ENCODE measurements at regions not wholly inside any gene's neighbourhood (a gene's known extent, or its start where the extent isn't known, plus 50 kb on each side); places are given as distances from the start of the nearest gene placed in this dataset.

DNA sequence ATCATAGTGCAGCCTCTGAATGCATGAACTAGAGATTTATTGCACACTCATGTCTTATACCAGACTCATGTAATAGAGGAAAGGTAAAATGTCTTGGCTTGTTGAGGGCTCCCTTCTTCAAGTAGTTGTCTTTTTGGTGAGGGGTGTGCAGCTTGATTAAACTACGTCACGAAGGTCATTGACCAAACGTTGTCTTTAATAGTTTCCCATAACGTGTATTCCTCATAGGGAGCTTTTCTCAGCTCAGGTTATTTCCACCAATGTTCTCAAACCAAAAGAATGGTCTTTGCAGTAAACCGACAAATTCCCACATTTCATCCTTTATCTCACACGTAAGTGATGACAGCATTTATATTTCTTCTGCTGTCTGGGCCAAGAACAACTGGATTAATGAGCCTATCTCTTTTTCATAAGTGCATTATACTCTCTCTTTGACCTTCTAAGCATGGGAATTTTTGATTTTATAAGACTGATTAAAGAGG, 547.7 kb upstream of the ZEB2 start:
- DNase-seq (ENCODE audit: low spot score), result no peak

DNA sequence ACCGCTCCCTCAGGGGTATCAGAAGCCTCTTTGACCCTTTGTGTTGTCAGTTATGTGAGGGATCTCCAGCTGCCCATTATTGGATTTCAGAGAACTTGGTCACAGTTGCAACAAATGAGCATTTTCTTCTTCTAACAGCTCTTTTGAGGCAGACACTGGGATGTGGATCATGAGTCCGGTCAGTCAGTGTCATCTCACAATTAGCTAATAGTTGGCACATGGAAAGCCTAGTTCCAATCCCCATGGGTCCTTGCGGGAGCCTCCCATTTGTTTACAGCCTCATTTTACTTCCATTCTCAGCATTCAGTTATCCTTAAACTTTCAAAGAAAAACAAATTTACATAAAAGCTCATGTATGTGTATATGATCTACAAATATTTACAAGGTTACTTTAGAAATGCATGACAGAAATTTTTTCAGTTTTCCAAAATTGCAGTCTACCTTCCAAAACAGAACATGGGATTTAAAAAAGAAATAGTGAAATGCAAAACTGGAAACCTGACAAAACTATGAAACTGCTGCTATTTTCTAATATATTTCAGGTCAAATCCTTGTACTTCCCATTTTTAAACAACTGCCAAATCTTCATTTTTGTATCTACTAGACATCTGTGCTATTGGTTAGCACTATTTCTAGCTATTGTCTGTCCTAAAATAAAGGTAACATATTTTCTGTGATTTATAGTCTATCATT, 547.1 kb upstream of the ZEB2 start:
- DNase-seq (ENCODE audit: low spot score), result no peak

DNA sequence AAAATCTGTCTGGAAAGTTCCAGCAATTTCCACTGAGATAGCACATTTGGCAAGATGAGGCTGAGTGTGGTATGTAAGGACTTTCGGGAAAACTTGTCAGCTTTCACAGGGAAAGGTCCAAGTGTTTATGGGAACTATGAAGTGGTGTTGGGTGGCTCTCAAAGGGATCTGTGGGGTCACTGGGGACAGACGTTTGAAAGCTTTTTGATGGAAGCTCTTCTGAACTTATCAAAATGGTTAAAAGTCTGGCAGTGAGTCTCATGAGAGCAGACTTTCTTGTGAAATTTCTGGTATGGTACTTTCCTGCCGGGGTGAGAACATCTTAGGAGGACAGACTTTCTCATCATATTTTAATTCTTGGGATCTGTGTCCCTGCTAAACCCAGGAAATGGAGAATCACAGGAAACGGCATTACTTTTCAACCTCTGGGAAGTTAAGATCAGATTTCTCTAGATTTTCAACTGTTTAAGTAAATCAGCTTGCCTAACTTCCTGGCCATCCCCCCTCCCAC, 546.3 kb upstream of the ZEB2 start:
- DNase-seq (ENCODE audit: low spot score), result no peak

DNA sequence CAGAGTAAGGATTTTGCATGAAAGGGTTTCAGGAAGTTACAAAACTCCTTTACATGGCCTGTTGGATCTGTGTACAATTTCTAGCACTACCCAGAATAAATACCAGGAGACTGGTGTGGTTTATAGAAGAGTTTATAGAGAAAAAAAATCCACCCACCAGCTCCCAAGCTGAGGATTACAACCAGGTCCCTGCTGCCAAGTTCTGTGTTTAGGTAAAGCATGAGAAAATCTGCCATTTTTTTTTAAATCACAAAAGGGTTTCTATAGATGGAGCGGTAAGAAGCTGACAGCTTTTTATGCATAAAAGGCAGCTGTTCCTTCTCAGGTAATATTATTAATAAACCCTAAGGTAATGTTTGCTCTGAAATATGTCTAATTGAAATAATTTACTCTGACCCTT, 545.4 kb upstream of the ZEB2 start:
- DNase-seq (ENCODE audit: low spot score), result no peak

DNA sequence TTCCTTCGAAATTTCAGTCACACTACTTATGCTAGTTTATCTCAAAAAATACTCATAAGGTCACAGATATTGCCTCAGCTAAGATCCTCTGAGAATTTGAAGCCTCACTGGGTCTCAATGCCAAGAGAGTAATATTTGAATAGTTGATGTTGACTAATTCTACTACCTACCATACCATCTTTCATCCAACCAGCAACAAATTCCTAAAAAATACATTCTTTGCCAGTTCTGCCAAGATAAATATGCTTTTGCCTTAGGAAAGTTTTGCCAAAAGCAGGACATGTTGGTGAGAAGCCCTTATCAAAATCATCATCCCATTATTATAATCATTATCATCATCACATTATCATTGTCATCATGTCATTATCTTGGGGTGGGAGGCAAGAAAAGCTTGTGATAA, 544.6 kb upstream of the ZEB2 start:
- DNase-seq (ENCODE audit: low spot score), result no peak

DNA sequence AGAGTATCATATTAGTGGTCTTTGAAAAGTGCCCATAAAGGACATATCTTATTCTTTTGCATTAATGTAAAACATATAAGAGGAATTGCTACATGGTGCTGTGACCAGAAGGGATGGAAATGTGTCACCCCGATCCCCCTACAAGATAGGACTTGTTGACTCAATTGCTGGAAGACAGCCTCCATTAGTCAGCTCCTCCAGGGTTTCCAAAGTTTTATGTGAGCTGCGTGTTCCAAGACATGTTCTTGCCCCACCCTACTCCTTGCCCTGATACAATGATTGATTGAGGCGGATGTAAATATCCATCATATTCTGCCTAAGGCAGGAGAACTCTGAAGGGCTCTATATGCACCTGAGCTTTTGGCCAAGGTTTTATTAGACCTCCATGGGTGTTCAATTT, 541.0 kb upstream of the ZEB2 start:
- DNase-seq (ENCODE audit: low spot score), result no peak

DNA sequence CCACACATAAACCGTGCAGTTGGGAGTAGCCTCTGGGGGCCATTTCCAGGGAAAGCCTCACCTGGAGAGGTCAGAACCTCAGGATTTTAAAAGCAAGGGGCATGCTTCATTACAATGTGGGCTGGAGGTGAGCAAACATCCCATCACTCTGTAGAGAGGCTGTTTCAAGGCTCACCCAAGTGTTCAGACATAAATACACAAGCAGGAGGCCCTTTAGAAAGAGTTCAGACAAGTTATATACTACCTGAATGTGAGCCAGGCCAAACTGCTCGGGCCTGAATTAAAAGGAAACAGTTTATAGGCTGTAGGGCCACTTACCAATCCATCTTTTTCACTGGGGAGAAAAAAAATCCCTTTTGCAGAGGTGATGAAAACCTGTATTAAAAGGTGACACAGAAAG, 540.0 kb upstream of the ZEB2 start:
- no peak for DNase-seq (ENCODE audit: low spot score)

DNA sequence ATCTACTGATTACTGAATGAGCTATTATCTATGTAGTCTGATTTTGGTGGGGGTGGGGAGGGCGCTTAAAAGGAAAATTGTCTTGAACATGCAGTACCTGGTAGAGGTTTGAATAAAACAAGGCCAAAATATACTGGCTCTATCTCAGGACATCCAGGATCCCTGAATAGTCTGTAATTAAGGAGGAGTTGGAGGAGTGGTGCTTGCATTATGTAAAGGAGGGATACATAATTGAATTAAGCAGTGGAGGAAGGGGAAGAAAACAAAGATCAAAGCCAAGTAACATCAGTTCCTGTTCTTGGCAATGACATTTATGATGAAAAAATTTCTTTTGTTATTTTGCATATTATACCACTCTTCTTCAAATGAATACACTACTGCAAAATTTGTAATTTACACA, 539.4 kb upstream of the ZEB2 start:
- no peak for DNase-seq (ENCODE audit: low spot score)

DNA sequence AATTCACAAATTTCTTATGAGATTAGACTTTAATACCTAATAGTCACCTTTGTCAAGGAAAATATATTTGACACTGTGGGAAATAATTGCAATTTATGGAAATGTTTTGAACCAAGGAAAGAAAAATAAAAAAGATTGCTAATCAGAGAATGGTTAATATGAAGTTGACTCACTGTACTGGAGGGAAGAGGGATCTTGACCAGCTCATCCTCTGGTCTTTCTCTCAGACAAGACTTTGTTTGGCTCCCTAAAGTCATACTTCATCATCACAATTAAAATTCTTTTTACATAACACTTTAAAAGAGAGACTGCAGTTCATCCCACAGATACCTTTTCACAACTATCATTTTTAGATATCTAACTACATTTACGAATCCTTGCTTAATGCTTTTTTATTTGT, 538.5 kb upstream of the ZEB2 start:
- no peak for DNase-seq (ENCODE audit: low spot score)

DNA sequence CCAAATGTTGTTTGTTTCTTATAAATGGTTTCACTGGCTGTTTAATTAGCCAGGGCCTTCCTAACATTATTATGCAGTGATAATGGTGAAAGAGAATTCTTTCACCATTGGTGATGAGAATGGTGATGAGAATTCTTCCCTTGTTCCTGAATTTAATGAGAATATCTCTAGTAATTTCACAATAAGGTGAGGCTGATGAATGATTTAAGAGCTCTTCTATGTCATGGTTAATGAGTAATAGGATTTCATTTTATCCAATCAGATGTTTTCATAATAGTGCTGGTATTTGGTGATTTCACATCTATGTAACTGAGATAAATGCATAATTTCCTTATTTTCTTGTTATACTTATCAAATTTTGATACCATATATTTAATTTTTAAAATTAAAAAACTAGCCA, 535.7 kb upstream of the ZEB2 start:
- DNase-seq (ENCODE audit: low spot score), result no peak

DNA sequence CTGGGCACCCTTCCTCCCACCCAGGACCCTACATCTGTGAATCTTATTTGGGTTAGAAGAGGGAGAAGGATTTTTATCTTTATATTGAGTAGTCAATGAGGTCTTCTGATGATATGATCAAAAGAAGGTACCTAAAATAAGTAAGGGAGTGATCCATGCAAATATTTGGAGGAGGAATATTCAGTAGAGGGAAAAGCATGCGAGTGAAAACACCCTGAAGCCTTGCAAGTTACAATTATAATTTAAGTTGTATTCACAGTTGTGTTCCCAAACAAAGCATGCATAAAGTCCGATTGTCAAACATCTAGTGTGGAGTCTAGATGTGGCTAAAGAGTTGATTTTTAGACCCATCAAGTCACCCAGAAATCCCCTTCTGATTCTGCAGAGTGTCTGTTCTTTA, 530.2 kb upstream of the ZEB2 start:
- no peak for DNase-seq (ENCODE audit: low spot score)

DNA sequence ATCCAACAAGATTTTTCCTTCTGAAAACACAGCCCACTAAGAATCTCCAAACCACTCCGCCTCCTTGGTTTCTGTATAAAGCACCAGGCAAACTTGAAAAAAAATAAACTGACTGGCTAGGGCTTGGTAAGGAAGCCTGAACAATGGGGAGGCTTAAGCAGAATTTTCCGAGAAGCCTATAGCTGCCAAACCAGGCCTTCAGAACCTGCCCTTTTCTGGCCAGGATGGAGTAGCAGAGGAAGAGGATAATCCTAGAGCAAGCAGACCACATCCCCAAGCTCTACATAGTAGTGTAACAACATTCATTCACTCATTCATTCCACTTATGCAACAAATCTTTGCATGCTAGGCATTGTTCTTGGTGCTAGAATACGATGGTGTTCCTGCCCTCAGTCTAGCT, 529.6 kb upstream of the ZEB2 start:
- no peak for DNase-seq (ENCODE audit: low spot score)

DNA sequence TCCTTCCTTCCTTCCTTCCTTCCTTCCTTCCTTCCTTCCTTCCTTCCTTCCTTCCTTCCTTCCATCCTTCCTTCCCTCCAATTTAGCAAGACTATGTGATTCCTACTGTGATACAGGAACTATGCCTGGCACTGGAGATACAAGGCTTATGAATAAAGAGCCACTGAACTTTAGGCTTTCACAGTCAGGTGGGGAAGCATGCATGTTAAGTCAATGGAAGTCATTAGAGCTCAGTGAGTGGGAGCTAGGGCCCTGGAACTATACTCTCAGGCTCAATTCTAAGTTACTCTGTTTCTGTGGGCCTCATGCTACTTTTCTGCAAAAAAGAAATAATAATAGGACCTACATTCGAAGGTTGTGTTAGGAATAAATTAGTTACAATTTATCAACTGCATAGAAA, 527.6 kb upstream of the ZEB2 start:
- no peak for DNase-seq (ENCODE audit: low spot score)

DNA sequence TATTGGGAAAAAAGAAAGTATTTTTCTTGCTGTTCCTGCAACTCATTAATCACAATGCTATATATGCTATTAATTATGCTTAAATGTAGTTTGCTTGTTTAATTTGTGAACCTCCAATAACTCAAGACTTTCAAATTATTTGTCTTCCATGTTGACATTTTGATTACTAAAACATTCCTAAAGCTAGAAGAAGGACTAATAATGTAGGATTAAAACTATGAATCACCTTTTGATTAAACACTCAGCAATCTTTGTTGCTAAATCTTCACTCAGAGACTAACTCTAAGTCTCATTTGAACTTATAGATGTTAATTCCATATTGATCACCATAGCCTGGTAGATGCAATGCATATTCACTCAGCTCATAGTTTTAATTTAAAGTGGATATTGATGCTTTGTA, 524.6 kb upstream of the ZEB2 start:
- DNase-seq (ENCODE audit: low spot score), result no peak

DNA sequence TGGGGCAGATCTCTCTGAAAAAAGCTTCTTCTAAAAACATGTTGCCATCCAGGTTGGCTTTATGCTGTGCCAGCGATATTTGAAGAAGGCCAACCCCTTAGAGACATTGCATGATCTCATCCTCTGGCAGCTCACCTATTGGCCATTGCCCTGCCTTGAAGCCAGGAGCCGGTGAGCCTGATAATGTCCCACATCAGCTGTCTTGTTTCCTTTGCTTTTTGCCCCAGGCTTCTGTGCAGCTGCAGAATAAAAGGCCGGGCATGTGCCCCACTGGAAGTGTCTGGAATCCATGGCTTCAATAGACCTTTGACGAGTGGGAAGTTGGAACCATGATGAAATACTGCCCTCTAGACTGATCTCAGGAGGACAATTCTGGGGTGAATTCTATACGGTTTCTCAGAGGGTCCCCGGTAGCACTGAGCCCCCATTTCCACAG, 523.5 kb upstream of the ZEB2 start:
- DNase-seq (ENCODE audit: low spot score), result no peak

DNA sequence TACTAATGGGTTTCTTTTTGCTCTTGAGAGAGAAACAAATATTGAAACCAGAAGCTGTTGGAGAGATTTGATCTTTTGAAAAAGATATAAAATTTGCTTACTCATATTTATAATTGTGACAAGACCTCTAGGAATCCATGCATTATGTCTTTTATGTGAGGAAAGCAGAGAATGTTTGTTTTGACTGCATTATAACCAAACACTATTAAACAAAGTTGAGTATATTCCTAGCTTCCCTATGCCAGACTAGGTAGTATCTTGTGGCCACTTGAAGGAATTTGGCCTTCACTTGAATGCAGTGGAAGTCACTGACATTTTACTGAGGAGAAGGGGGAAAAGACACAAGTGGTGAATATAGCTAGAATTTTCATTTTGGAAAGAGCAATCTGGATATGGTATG, 521.8 kb upstream of the ZEB2 start:
- DNase-seq (ENCODE audit: low spot score), result no peak

DNA sequence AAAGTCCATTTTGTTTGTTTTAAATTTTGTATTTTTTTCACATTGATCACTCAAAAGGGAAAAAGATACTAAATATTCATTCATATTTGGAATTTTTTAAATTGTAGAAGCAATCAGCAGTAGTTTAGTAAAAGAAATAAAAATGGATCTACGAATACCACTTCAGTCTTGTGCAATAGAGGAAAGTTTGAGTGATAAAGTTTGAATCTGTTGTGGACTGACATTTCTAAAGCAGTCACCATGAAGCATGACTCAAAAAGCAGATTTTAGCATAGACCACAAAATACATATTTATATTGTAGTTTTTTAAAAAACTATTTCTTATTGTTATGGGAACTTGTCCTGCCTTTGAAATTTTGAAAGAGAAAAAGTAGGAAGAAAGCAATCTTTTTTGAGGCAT, 520.5 kb upstream of the ZEB2 start:
- DNase-seq (ENCODE audit: low spot score), result no peak

DNA sequence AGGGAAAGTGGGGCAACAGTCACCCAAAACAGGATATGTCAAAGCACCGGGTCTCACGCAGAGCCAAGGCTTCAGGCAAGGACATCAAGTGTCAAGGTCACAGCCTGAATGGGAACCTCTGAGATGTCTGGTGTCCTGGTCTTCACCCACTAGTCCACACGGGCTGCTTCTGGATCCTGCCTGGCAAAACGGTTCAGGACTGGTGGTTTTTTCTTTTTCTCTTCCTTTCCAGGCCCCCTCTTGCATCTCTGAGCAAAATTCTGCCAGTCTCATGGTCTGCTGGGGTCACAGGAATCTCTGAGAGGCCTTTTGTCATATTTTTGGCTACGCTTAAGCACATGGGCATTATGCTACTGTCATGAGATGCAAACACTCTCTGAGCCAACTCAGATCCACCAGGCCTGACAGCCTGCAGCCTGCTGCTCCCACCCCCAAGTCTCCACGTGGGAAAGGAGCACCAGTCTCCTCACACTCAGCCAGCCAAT, 518.2 kb upstream of the ZEB2 start:
- no peak for DNase-seq (ENCODE audit: low spot score)

DNA sequence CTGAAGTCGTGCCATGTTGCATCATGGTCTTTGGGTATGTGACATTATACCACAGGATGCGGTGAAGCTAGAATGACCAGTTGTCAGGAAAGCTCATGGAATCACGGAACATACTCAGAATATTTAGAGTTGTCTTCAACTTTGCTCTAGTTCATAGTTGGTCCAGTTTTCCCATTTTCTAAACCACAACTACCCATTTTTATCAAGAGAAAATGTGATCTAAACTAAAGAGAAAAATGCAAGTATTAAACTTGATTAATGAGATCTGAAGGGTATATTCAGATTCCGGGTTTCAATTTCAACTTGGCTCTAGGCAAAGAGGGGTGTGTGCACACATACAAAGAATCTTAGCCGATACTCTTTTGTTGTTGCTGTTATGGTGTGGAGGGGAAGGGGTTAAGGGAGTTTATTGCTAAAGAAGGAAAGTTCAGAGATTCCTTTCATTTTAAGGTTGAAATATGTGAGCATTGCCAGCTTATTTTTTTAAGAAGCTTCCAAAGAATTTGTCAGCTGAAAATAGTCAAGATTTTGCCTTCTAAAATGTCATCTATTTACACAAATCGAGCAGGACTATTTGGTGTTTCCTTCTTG, 516.6 kb upstream of the ZEB2 start:
- DNase-seq (ENCODE audit: low spot score), result no peak

DNA sequence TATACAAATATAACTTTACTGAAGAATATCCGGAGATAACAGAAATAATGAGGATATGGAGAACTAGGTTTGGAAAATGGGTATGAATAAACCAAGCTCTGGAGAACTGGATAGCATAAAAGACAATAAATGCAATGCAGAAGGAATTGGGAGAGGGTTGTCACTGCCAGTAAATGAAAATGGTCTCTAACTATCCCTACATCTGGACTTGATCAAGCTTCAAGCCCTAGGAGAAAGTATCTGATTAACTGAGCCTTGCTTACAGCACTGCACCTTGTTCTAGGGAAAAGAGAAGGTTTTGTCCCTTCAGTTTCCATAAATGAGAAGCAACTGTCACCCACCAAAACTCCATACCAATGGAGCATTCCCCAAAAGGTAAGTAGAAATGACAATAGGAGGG, 514.6 kb upstream of the ZEB2 start:
- no peak for DNase-seq (ENCODE audit: low spot score)

DNA sequence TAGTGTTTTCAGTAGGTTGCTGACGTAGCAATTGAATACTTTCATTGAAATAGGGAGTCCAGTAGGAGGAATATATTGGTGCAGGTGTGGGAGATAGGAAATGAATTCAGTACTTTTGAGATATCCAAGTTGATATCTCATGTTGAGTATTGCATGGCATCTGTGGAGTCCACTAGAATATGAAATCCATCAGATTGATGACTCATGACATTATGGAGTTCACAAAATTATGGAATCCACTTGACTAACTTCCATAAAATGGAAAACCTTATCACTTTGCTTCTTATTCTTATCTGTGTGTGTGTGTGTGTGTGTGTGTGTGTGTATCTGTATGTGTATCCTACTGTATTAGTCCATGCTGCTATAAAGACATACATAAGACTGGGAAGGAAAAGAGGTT, 513.5 kb upstream of the ZEB2 start:
- DNase-seq (ENCODE audit: low spot score), result no peak

DNA sequence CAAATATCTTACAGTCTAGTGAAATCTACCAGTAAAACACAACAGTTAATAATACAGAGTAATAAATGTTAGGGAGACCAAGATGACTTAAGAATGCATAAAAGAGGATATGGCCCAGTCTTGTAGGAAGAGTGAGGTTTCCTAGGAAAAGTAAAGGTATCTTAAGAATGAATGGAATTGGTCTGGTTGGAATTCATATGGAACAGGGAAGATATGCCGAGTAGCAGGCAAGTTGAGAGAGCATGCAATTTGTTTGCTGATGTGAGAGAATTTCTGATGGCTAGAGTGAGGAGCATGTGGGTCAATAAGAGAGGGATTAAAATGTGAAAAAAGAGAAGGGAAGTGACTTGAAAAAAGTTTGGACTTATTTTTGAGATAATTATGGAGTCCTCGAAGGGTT, 512.9 kb upstream of the ZEB2 start:
- no peak for DNase-seq (ENCODE audit: low spot score)

DNA sequence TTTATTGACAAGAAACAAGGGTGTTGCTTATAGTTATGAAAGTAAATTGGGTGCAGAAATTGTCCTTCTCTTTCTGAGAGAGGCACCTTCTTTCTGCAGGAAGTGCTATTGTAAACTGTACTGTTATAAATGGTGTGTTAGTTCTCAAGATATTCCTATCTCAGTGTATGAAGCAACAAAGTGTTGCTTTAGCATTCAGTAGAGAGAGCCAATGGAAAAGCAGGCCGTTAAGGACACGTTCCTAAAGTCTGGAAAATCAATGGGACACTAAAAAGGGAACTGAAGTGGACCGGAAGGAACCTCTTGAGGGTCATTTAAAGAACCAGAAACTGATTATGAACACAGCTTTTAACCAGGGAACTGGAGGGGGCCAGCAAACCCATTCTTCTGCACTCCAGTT, 510.0 kb upstream of the ZEB2 start:
- DNase-seq (ENCODE audit: low spot score), result no peak

DNA sequence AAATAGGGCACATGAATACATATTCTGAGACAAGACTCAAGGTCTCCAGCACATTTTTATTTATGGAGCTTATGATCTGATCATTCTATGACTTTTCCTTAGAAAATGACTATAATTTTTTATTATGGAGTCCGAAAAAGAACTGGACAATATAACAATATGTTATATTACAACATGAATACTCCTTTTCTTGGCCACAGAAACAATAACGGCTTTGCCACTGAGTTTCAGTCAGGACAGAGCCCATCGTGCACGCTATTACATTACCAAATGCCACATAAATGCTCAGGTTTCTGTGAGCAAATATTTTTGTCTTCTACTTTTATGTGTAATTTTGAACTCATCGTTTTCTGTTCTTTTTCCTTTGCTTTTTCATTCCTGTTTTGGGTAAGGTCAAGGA, 509.2 kb upstream of the ZEB2 start:
- DNase-seq (ENCODE audit: low spot score), result no peak
